Hematopoietic multipotent progenitor cell treated with erythropoietin and hydrocortisone succinate and interleukin-3 and kit ligand, for 17 days (in vitro differentiated cells): ENCODE measurements at regions not wholly inside any gene's neighbourhood (a gene's known extent, or its start where the extent isn't known, plus 50 kb on each side); places are given as distances from the start of the nearest gene placed in this dataset.

Experiments used
- DNase-seq: peaks from one replicate; pipeline ENCODE4 v3.0.0-alpha.2; 2015; ENCODE audit warnings: low spot score

GRCh38 chr16:86806181-86806837 is 228.0 kb downstream of the FOXL1 start:
- no peak for DNase-seq

- DNase-seq = no peak
Measured at GRCh38 chr16:86806838-86807351, 228.5 kb downstream of the FOXL1 start.

- no peak for DNase-seq
Measured at GRCh38 chr16:86808863-86809444, 230.6 kb downstream of the FOXL1 start.

GRCh38 chr16:86809458-86809955 is 231.2 kb downstream of the FOXL1 start:
- DNase-seq = no peak

GRCh38 chr16:86810062-86810461 is 231.7 kb downstream of the FOXL1 start:
- no peak for DNase-seq

GRCh38 chr16:86812363-86812970 is 234.1 kb downstream of the FOXL1 start:
- DNase-seq = no peak

GRCh38 chr16:86814256-86814655 is 235.9 kb downstream of the FOXL1 start:
- DNase-seq = no peak

GRCh38 chr16:86816930-86817625 is 238.7 kb downstream of the FOXL1 start:
- no peak for DNase-seq

GRCh38 chr16:86818671-86819532 is 240.6 kb downstream of the FOXL1 start:
- no peak for DNase-seq

GRCh38 chr16:86819533-86819892 is 241.2 kb downstream of the FOXL1 start:
- DNase-seq = no peak

- no peak for DNase-seq
Measured at GRCh38 chr16:86821895-86822294, 243.5 kb downstream of the FOXL1 start.

- DNase-seq = no peak
Measured at GRCh38 chr16:86823125-86823524, 244.8 kb downstream of the FOXL1 start.

GRCh38 chr16:86823888-86824671 is 245.7 kb downstream of the FOXL1 start:
- DNase-seq = no peak

GRCh38 chr16:86824751-86825296 is 246.5 kb downstream of the FOXL1 start:
- no peak for DNase-seq

- DNase-seq = no peak
Measured at GRCh38 chr16:86825631-86826030, 247.3 kb downstream of the FOXL1 start.

- DNase-seq = no peak
Measured at GRCh38 chr16:86826941-86827340, 248.6 kb downstream of the FOXL1 start.

- no peak for DNase-seq
Measured at GRCh38 chr16:86827521-86827920, 249.2 kb downstream of the FOXL1 start.

- no peak for DNase-seq
Measured at GRCh38 chr16:86828202-86828601, 249.9 kb downstream of the FOXL1 start.

- no peak for DNase-seq
Measured at GRCh38 chr16:86828653-86829052, 250.3 kb downstream of the FOXL1 start.

GRCh38 chr16:86831366-86831765 is 253.0 kb downstream of the FOXL1 start:
- no peak for DNase-seq

GRCh38 chr16:86833136-86833535 is 254.8 kb downstream of the FOXL1 start:
- DNase-seq = no peak
